Nephron progenitor cell (in vitro differentiated cells): ENCODE measurements at regions not wholly inside any gene's neighbourhood (a gene's known extent, or its start where the extent isn't known, plus 50 kb on each side); places are given as distances from the start of the nearest gene placed in this dataset.

Experiments
- DNase-seq: peaks from one replicate; pipeline ENCODE4 v3.0.0; 2021
- H3K27ac Mint-ChIP-seq: 2 replicates; pipeline ENCODE4 v1.8.0; 2021; ENCODE audit warnings: mild to moderate bottlenecking, moderate library complexity, mixed read lengths
- H3K27me3 Mint-ChIP-seq: 2 replicates; pipeline ENCODE4 v1.8.0; 2021; ENCODE audit warnings: mild to moderate bottlenecking, low read depth, mixed read lengths; ENCODE audit not compliant: poor library complexity
- H3K36me3 Mint-ChIP-seq: 2 replicates; pipeline ENCODE4 v1.8.0; 2021; ENCODE audit warnings: low read depth, mixed read lengths
- H3K4me1 Mint-ChIP-seq: 2 replicates; pipeline ENCODE4 v1.8.0; 2021; ENCODE audit warnings: mixed read lengths
- H3K4me3 Mint-ChIP-seq: 2 replicates; pipeline ENCODE4 v1.8.0; 2021; ENCODE audit warnings: mild to moderate bottlenecking, moderate library complexity, mixed read lengths
- H3K9me3 Mint-ChIP-seq: 2 replicates; pipeline ENCODE4 v1.8.0; 2021; ENCODE audit warnings: mild to moderate bottlenecking, moderate library complexity, mixed read lengths
- CTCF ChIP-seq: fragments of 200-600 bp; sonication (generic); IDR thresholded peaks from 2 replicates; pipeline ENCODE4 v1.5.0; 2021; ENCODE audit warnings: antibody characterized with exemption

GRCh38 chr6:99024089-99024488 is 76.3 kb upstream of the FBXL4 start:
- Mint-ChIP-seq H3K36me3 (peaks cover 12% of the 10 kb centered on the region), H3K4me1 (no peaks in the 10 kb centered on the region)

GRCh38 chr6:99022039-99022609 is 74.4 kb upstream of the FBXL4 start:
- H3K4me3 Mint-ChIP-seq: no peak overlapping the region

More at GRCh38 chr6:99024089-99024488, 76.3 kb upstream of the FBXL4 start:
- Mint-ChIP-seq H3K9me3 (peaks cover 33% of the 10 kb centered on the region), H3K27ac (no peak overlapping the region), H3K4me3 (no peak overlapping the region), H3K27me3 (peaks cover 8% of the 10 kb centered on the region)
- DNase-seq: no peak
- TF ChIP-seq CTCF: no peak

GRCh38 chr6:99019381-99019780 is 71.6 kb upstream of the FBXL4 start:
- H3K27me3 Mint-ChIP-seq: peaks cover 6% of the 10 kb centered on the region
- H3K27ac Mint-ChIP-seq: no peak overlapping the region
- no peak for DNase-seq
- H3K36me3 Mint-ChIP-seq: no peaks in the 10 kb centered on the region
- H3K4me1 Mint-ChIP-seq: no peaks in the 10 kb centered on the region
- TF ChIP-seq CTCF: no peak
- H3K9me3 Mint-ChIP-seq: no peaks in the 10 kb centered on the region
- no peak overlapping the region for H3K4me3 Mint-ChIP-seq

More at GRCh38 chr6:99022039-99022609, 74.4 kb upstream of the FBXL4 start:
- Mint-ChIP-seq H3K4me1 (no peaks in the 10 kb centered on the region), H3K9me3 (peaks cover 25% of the 10 kb centered on the region), H3K27me3 (peaks cover 6% of the 10 kb centered on the region), H3K27ac (no peak overlapping the region), H3K36me3 (peaks cover 12% of the 10 kb centered on the region)
- no peak for TF ChIP-seq CTCF
- DNase-seq: no peak

- Mint-ChIP-seq H3K27ac (no peak overlapping the region), H3K36me3 (no peaks in the 10 kb centered on the region), H3K27me3 (peaks cover 7% of the 10 kb centered on the region), H3K4me3 (no peak overlapping the region), H3K9me3 (no peaks in the 10 kb centered on the region), H3K4me1 (no peaks in the 10 kb centered on the region)
- no peak for TF ChIP-seq CTCF
- no peak for DNase-seq
Measured at GRCh38 chr6:99017150-99017549, 69.4 kb upstream of the FBXL4 start.

GRCh38 chr6:99016355-99016754 is 68.6 kb upstream of the FBXL4 start:
- peaks cover 5% of the 10 kb centered on the region for H3K27me3 Mint-ChIP-seq
- TF ChIP-seq CTCF: no peak
- H3K27ac Mint-ChIP-seq: no peak overlapping the region
- no peak overlapping the region for H3K4me3 Mint-ChIP-seq
- no peak for DNase-seq
- H3K9me3 Mint-ChIP-seq: no peaks in the 10 kb centered on the region
- no peaks in the 10 kb centered on the region for H3K4me1 Mint-ChIP-seq
- no peaks in the 10 kb centered on the region for H3K36me3 Mint-ChIP-seq

- Mint-ChIP-seq H3K4me1 (no peaks in the 10 kb centered on the region), H3K27ac (no peak overlapping the region), H3K4me3 (no peak overlapping the region), H3K27me3 (peaks cover 9% of the 10 kb centered on the region), H3K36me3 (no peaks in the 10 kb centered on the region), H3K9me3 (no peaks in the 10 kb centered on the region)
- no peak for DNase-seq
- no peak for TF ChIP-seq CTCF
Measured at GRCh38 chr6:99014061-99014460, 66.3 kb upstream of the FBXL4 start.
